PC-9 (cell line): ENCODE measurements at regions not wholly inside any gene's neighbourhood (a gene's known extent, or its start where the extent isn't known, plus 50 kb on each side); places are given as distances from the start of the nearest gene placed in this dataset.

ENCODE experiments used
- BruUV-seq: library from RNA; stranded (reverse); fragments of 400-500 nt; replicated peaks from 2 replicates; lab custom pipeline; 2021; lab: Mats Ljungman, UMichigan
- CTCF ChIA-PET: fragments of 300-600 bp; sonication (Branson Sonifier 250); formaldehyde crosslinking; loops from one replicate; lab custom pipeline; 2022; ENCODE audit warnings: antibody characterized with exemption; lab: Charles Lee
- POLR2A ChIA-PET: fragments of 300-600 bp; sonication (Branson Sonifier 250); formaldehyde crosslinking; loops from one replicate; lab custom pipeline; 2022; ENCODE audit warnings: antibody characterized with exemption; ENCODE audit not compliant: unreplicated experiment; lab: Charles Lee
- DNase-seq, 2 experiments: peaks; one replicate each; pipeline versions ENCODE4 v3.0.0 to v3.0.0-alpha.2; 2015 to 2022; ENCODE audit warnings: mixed read lengths in 1 of 2
- H2AFZ ChIP-seq: fragments of 200-600 bp; sonication (generic); 2 replicates; pipeline ENCODE4 v1.8.1; 2017; ENCODE audit warnings: antibody characterized with exemption
- H3F3A ChIP-seq: fragments of 200-600 bp; sonication (generic); 2 replicates; pipeline ENCODE4 v1.8.1; 2017; ENCODE audit warnings: antibody characterized with exemption, mild to moderate bottlenecking, low read depth; ENCODE audit not compliant: insufficient read depth
- H3K27ac ChIP-seq: fragments of 200-600 bp; sonication (generic); 2 replicates; pipeline ENCODE4 v1.6.1; 2016; ENCODE audit warnings: mixed run types
- H3K27me3 ChIP-seq: fragments of 200-600 bp; sonication (generic); 2 replicates; pipeline ENCODE4 v1.6.1; 2016; ENCODE audit warnings: low read depth, mixed run types; ENCODE audit not compliant: insufficient read depth
- H3K36me3 ChIP-seq: fragments of 200-600 bp; sonication (generic); 2 replicates; pipeline ENCODE4 v1.6.1; 2016; ENCODE audit warnings: low read depth, mixed run types
- H3K4me1 ChIP-seq: fragments of 200-600 bp; sonication (generic); replicated peaks from 2 replicates; pipeline ENCODE4 v1.6.1; 2016; ENCODE audit warnings: mixed run types; ENCODE audit not compliant: insufficient read depth
- H3K4me2 ChIP-seq: fragments of 200-600 bp; sonication (generic); 2 replicates; pipeline ENCODE4 v1.6.1; 2017; ENCODE audit warnings: mixed run types
- H3K4me3 ChIP-seq: fragments of 200-600 bp; sonication (generic); 2 replicates; pipeline ENCODE4 v1.6.1; 2016; ENCODE audit warnings: mixed run types
- H3K79me2 ChIP-seq: fragments of 200-600 bp; sonication (generic); 2 replicates; pipeline ENCODE4 v1.6.1; 2017; ENCODE audit warnings: low read depth, mixed run types
- H3K9me2 ChIP-seq: fragments of 200-600 bp; sonication (generic); 2 replicates; pipeline ENCODE4 v1.8.1; 2017; ENCODE audit warnings: mild to moderate bottlenecking; ENCODE audit not compliant: insufficient read depth
- H3K9me3 ChIP-seq: fragments of 200-600 bp; sonication (generic); 2 replicates; pipeline ENCODE4 v1.8.1; 2016; ENCODE audit warnings: low read depth; ENCODE audit not compliant: insufficient read depth
- H4K20me1 ChIP-seq: fragments of 200-600 bp; sonication (generic); 2 replicates; pipeline ENCODE4 v1.8.1; 2017; ENCODE audit not compliant: insufficient read depth
- EZH2 ChIP-seq: fragments of 200-600 bp; sonication (generic); IDR thresholded peaks from 2 replicates; pipeline ENCODE4 v1.8.0; 2017; ENCODE audit warnings: antibody characterized with exemption, low read depth
- intact Hi-C: fragments of 100-400 bp; cut with micrococcal nuclease; formaldehyde crosslinking; loops from one replicate; pipeline ENCODE4 v1.10.0; 2022; ENCODE audit not compliant: unreplicated experiment
- TF ChIP-seq, protein P1 (sequence below): fragments of 200-600 bp; sonication (generic); conservative IDR thresholded peaks from 2 replicates; pipeline ENCODE4 v1.6.1; 2017; ENCODE audit warnings: mixed run types, antibody characterized with exemption, mild to moderate bottlenecking, moderate library complexity

- H3K4me3 ChIP-seq, result no peak overlapping the region
- no peaks in the 10 kb centered on the region for H3K79me2 ChIP-seq
- intact Hi-C loops, result no loop called here
- H3K4me2 ChIP-seq, result no peak overlapping the region
- TF ChIP-seq EZH2, result no peak
- TF ChIP-seq, protein P1, sequence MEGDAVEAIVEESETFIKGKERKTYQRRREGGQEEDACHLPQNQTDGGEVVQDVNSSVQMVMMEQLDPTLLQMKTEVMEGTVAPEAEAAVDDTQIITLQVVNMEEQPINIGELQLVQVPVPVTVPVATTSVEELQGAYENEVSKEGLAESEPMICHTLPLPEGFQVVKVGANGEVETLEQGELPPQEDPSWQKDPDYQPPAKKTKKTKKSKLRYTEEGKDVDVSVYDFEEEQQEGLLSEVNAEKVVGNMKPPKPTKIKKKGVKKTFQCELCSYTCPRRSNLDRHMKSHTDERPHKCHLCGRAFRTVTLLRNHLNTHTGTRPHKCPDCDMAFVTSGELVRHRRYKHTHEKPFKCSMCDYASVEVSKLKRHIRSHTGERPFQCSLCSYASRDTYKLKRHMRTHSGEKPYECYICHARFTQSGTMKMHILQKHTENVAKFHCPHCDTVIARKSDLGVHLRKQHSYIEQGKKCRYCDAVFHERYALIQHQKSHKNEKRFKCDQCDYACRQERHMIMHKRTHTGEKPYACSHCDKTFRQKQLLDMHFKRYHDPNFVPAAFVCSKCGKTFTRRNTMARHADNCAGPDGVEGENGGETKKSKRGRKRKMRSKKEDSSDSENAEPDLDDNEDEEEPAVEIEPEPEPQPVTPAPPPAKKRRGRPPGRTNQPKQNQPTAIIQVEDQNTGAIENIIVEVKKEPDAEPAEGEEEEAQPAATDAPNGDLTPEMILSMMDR, result no peak
- H3K27ac ChIP-seq, result no peak overlapping the region
- H3K27me3 ChIP-seq, result no peaks in the 10 kb centered on the region
- no TSS peak for BruUV-seq
- H4K20me1 ChIP-seq, result no peaks in the 10 kb centered on the region
- no peaks in the 10 kb centered on the region for H3F3A ChIP-seq
- CTCF ChIA-PET, result no interaction called here
- no peaks in the 10 kb centered on the region for H3K4me1 ChIP-seq
- H2AFZ ChIP-seq, result no peak overlapping the region
- no peak for DNase-seq
- no peaks in the 10 kb centered on the region for H3K36me3 ChIP-seq
- H3K9me3 ChIP-seq, result no peaks in the 10 kb centered on the region
- H3K9me2 ChIP-seq, result no peaks in the 10 kb centered on the region; the same call in 1 of the 2 replicates
- POLR2A ChIA-PET, result no interaction called here
Measured at GRCh38 chr12:23132357-23132756, 507.4 kb downstream of the ETNK1 start.

- DNase-seq, result no peak
- H3K79me2 ChIP-seq, result no peaks in the 10 kb centered on the region
- no peaks in the 10 kb centered on the region for H3K36me3 ChIP-seq
- H3K27ac ChIP-seq, result no peak overlapping the region
- H2AFZ ChIP-seq, result no peak overlapping the region
- no peak overlapping the region for H3K4me2 ChIP-seq
- ChIA-PET POLR2A (no interaction called here), CTCF (no interaction called here)
- H3F3A ChIP-seq, result no peaks in the 10 kb centered on the region
- H3K4me1 ChIP-seq, result no peaks in the 10 kb centered on the region
- intact Hi-C loops, result no loop called here
- no peak overlapping the region for H3K4me3 ChIP-seq
- no peaks in the 10 kb centered on the region for H3K9me3 ChIP-seq
- no peaks in the 10 kb centered on the region for H3K27me3 ChIP-seq
- no peak for TF ChIP-seq EZH2
- TF ChIP-seq, protein P1, result no peak
- no peaks in the 10 kb centered on the region; the same call in 1 of the 2 replicates for H3K9me2 ChIP-seq
- BruUV-seq, result no TSS peak
- no peaks in the 10 kb centered on the region for H4K20me1 ChIP-seq
Measured at GRCh38 chr12:23133471-23133870, 508.5 kb downstream of the ETNK1 start.

DNA sequence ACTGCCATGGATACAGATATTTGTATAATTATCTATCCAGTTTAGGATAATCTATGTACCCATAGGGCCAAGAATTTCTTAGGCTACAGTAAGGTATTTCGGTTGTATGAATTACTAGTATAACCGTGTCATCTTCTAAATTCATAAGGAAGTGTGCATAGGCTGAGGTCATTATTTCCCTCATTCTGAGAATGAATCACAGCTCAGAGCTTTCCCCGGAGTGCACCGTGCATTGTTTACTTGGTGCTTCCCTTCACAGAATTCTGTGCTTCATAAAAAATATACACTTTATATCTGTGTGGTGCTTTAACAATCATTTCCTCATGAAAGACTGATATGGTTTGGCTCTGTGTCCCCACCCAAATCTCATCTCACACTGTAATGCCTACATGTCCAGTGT lies 514.1 kb downstream of the ETNK1 start:
- intact Hi-C loops, result no loop called here
- ChIA-PET CTCF (no interaction called here), POLR2A (no interaction called here)
- H3F3A ChIP-seq, result no peaks in the 10 kb centered on the region
- no peaks in the 10 kb centered on the region for H3K9me3 ChIP-seq
- H4K20me1 ChIP-seq, result no peaks in the 10 kb centered on the region
- no peaks in the 10 kb centered on the region for H3K27me3 ChIP-seq
- no peaks in the 10 kb centered on the region for H3K79me2 ChIP-seq
- H3K4me1 ChIP-seq, result no peaks in the 10 kb centered on the region
- no peak overlapping the region for H3K4me3 ChIP-seq
- no peak overlapping the region for H3K4me2 ChIP-seq
- H2AFZ ChIP-seq, result no peak overlapping the region
- no peaks in the 10 kb centered on the region for H3K36me3 ChIP-seq
- TF ChIP-seq, protein P1, result no peak
- no peak for TF ChIP-seq EZH2
- DNase-seq, result no peak
- no peak overlapping the region for H3K27ac ChIP-seq
- H3K9me2 ChIP-seq, result no peaks in the 10 kb centered on the region
- BruUV-seq, result no TSS peak
